Caco-2 (cell line): ENCODE measurements at regions not wholly inside any gene's neighbourhood (a gene's known extent, or its start where the extent isn't known, plus 50 kb on each side); places are given as distances from the start of the nearest gene placed in this dataset.

Experiments
- BruUV-seq: library from RNA; stranded (reverse); fragments of 400-500 nt; replicated peaks from 2 replicates; lab custom pipeline; 2021; lab: Mats Ljungman, UMichigan
- CTCF ChIA-PET: fragments of 300-600 bp; sonication (Branson Sonifier 250); formaldehyde crosslinking; loops from one replicate; lab custom pipeline; 2022; ENCODE audit warnings: antibody characterized with exemption; lab: Charles Lee
- POLR2A ChIA-PET: fragments of 300-600 bp; sonication (Branson Sonifier 250); formaldehyde crosslinking; loops from one replicate; lab custom pipeline; 2022; ENCODE audit warnings: antibody characterized with exemption; lab: Charles Lee
- DNase-seq, 2 experiments: peaks; one replicate each; pipeline versions ENCODE4 v3.0.0 to v3.0.0-alpha.2; 2020 to 2022
- H3K27me3 ChIP-seq: replicated peaks from 2 replicates; pipeline ENCODE4 v1.6.0; 2011; ENCODE audit warnings: low read length; ENCODE audit not compliant: control insufficient read depth, insufficient read depth
- H3K36me3 ChIP-seq: 2 replicates; pipeline ENCODE4 v1.5.1; 2011; ENCODE audit warnings: low read length; ENCODE audit not compliant: control insufficient read depth, insufficient read depth
- H3K4me1 ChIP-seq: fragments of 250-450 bp; sonication (Bioruptor Pico); 2 replicates; pipeline ENCODE4 v1.5.1; 2020; ENCODE audit warnings: mild to moderate bottlenecking
- H3K4me3 ChIP-seq: 2 replicates; pipeline ENCODE4 v1.5.1; 2011; ENCODE audit warnings: low read depth, mild to moderate bottlenecking, control low read depth, low read length
- H3K9me3 ChIP-seq: fragments of 250-450 bp; sonication (Bioruptor Pico); 2 replicates; pipeline ENCODE4 v1.5.1; 2020; ENCODE audit warnings: mild to moderate bottlenecking, moderate library complexity
- H3K27ac Mint-ChIP-seq: one replicate; pipeline ENCODE4 v1.8.0; 2022; ENCODE audit warnings: mixed read lengths; ENCODE audit not compliant: unreplicated experiment
- H3K27me3 Mint-ChIP-seq: one replicate; pipeline ENCODE4 v1.8.0; 2022; ENCODE audit warnings: mixed read lengths; ENCODE audit not compliant: insufficient read depth, unreplicated experiment
- H3K36me3 Mint-ChIP-seq: one replicate; pipeline ENCODE4 v1.8.0; 2022; ENCODE audit warnings: mild to moderate bottlenecking, mixed read lengths; ENCODE audit not compliant: insufficient read depth, unreplicated experiment
- H3K4me1 Mint-ChIP-seq: one replicate; pipeline ENCODE4 v1.8.0; 2022; ENCODE audit warnings: low read depth, mixed read lengths; ENCODE audit not compliant: unreplicated experiment
- H3K4me3 Mint-ChIP-seq: one replicate; pipeline ENCODE4 v1.8.0; 2022; ENCODE audit warnings: mild to moderate bottlenecking, moderate library complexity, mixed read lengths; ENCODE audit not compliant: unreplicated experiment
- H3K9me3 Mint-ChIP-seq: one replicate; pipeline ENCODE4 v1.8.0; 2022; ENCODE audit warnings: mixed read lengths; ENCODE audit not compliant: unreplicated experiment
- CTCF ChIP-seq, 2 experiments: fragments of 200-600 bp in 1 of 2; IDR thresholded peaks; 1 replicate in 1 of 2; 2 replicates in 1 of 2; pipeline versions ENCODE4 v1.5.1 to v1.8.0; 2011 to 2022; ENCODE audit warnings: antibody characterized with exemption in 1 of 2, control low read depth in 1 of 2, inconsistent platforms in 1 of 2, low read depth in 1 of 2, low read length in 1 of 2, mild to moderate bottlenecking in 1 of 2, moderate library complexity in 1 of 2; ENCODE audit not compliant: insufficient read depth in 1 of 2, severe bottlenecking in 1 of 2, unreplicated experiment in 1 of 2
- intact Hi-C: fragments of 100-400 bp; cut with micrococcal nuclease; formaldehyde crosslinking; loops from one replicate; pipeline ENCODE4 v1.10.0; 2022; ENCODE audit not compliant: unreplicated experiment

DNA sequence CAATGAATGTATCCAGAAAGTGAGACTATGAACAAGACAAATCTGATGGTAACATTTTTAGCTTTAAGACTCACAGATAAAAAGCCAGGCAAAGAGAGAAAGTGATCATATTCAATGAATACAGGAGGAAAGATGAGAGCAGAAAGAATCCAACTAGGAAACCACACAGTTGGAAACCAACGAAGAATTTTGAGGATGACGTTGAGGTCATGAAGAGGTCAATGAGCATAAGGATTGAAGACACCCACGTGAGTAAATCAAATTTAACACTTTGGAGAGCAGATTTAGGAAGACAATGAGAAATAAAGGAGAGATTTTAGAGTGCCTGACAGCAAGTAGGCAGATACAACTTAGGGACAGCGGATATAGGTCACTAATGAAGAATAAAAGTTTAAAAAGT, 948.1 kb downstream of the KCNJ2 start:
- H3K4me1 ChIP-seq: no peaks in the 10 kb centered on the region
- Mint-ChIP-seq H3K9me3 (no peaks in the 10 kb centered on the region), H3K4me1 (no peaks in the 10 kb centered on the region), H3K27ac (no peak overlapping the region), H3K4me3 (no peak overlapping the region), H3K27me3 (peaks cover 5% of the 10 kb centered on the region), H3K36me3 (no peaks in the 10 kb centered on the region)
- DNase-seq: no peak
- no peaks in the 10 kb centered on the region for H3K27me3 ChIP-seq
- intact Hi-C loops: no loop called here
- BruUV-seq: no TSS peak
- CTCF ChIA-PET: no interaction called here
- POLR2A ChIA-PET: no interaction called here
- H3K4me3 ChIP-seq: no peak overlapping the region
- H3K36me3 ChIP-seq: no peaks in the 10 kb centered on the region; the same call in 1 of the 2 replicates
- no peak for TF ChIP-seq CTCF (IDR thresholded peaks at IDR 0.05; ENCODE audit: insufficient read depth in 1 of 2, low read depth in 1 of 2, low read length in 1 of 2, severe bottlenecking in 1 of 2, unreplicated experiment in 1 of 2)
- H3K9me3 ChIP-seq: no peaks in the 10 kb centered on the region

GRCh38 chr17:71118039-71118438, 948.7 kb downstream of the KCNJ2 start:
- no TSS peak for BruUV-seq
- no peaks in the 10 kb centered on the region for H3K9me3 ChIP-seq
- H3K27ac Mint-ChIP-seq: no peak overlapping the region
- no peak overlapping the region for H3K4me3 ChIP-seq
- TF ChIP-seq CTCF (IDR thresholded peaks at IDR 0.05; ENCODE audit: insufficient read depth in 1 of 2, low read depth in 1 of 2, low read length in 1 of 2, severe bottlenecking in 1 of 2, unreplicated experiment in 1 of 2): peak in 1 of 2 experiments; percentile 42
- no peaks in the 10 kb centered on the region for H3K9me3 Mint-ChIP-seq
- H3K4me1 Mint-ChIP-seq: no peaks in the 10 kb centered on the region
- H3K36me3 Mint-ChIP-seq: no peaks in the 10 kb centered on the region
- H3K36me3 ChIP-seq: no peaks in the 10 kb centered on the region; the same call in 1 of the 2 replicates
- ChIA-PET POLR2A (no interaction called here), CTCF (no interaction called here)
- no peaks in the 10 kb centered on the region for H3K27me3 ChIP-seq
- no peaks in the 10 kb centered on the region for H3K4me1 ChIP-seq
- DNase-seq: peak in 1 of 2 experiments; percentile 23
- H3K27me3 Mint-ChIP-seq: peaks cover 7% of the 10 kb centered on the region
- intact Hi-C loops: loop anchor here (1.0 kb wide), 1 partner anchor 343 kb away; no protein-coding TSS in a partner anchor
- H3K4me3 Mint-ChIP-seq: no peak overlapping the region

GRCh38 chr17:71127416-71127815, 958.1 kb downstream of the KCNJ2 start:
- Mint-ChIP-seq H3K9me3 (no peaks in the 10 kb centered on the region), H3K4me3 (no peak overlapping the region), H3K4me1 (no peaks in the 10 kb centered on the region), H3K27ac (no peak overlapping the region), H3K27me3 (peaks cover 8% of the 10 kb centered on the region), H3K36me3 (no peaks in the 10 kb centered on the region)
- no peaks in the 10 kb centered on the region for H3K9me3 ChIP-seq
- DNase-seq: no peak
- H3K36me3 ChIP-seq: no peaks in the 10 kb centered on the region
- no peak for TF ChIP-seq CTCF (IDR thresholded peaks at IDR 0.05; ENCODE audit: insufficient read depth in 1 of 2, low read depth in 1 of 2, low read length in 1 of 2, severe bottlenecking in 1 of 2, unreplicated experiment in 1 of 2)
- H3K4me3 ChIP-seq: no peak overlapping the region
- ChIA-PET CTCF (no interaction called here), POLR2A (no interaction called here)
- no peaks in the 10 kb centered on the region for H3K27me3 ChIP-seq
- H3K4me1 ChIP-seq: no peaks in the 10 kb centered on the region
- intact Hi-C loops: no loop called here
- BruUV-seq: no TSS peak
